Fibroblast of gingiva (primary cell): ENCODE measurements at regions not wholly inside any gene's neighbourhood (a gene's known extent, or its start where the extent isn't known, plus 50 kb on each side); places are given as distances from the start of the nearest gene placed in this dataset.
"Not testable (repeated sequence)": the region's sequence is repeated elsewhere in the genome, so short reads cannot be mapped to it uniquely, and the experiment has no call there.

Experiments used
- DNase-seq: peaks from one replicate; pipeline ENCODE4 v3.0.0-alpha.2; 2011; ENCODE audit warnings: low read depth

DNA sequence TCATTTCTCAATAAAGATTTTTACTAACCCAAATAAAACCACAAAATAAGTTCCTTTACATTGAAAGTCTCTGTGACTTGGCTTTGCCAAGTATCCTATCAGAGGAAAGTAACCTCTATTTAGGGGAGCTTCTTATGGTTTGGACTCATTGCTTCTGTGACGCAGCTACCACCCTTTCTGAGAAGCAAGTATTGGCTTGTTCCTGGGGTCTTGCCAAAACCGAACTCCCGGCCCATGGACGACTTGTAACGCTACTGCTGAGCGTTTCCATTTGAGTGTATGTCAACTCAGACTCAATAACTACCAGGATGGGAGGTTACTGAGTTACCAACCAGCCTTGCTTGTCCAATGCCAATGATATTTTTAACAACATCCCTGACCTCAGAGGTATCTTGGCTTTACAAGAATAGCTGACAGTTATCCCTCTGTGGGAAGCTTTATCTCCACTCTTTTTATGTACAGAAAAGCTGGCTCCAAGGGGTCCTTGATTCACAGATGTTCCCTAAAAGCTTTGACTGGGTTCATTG is 911.9 kb downstream of the TTLL7 start:
- no peak for DNase-seq

GRCh38 chr1:83086346-83086745 is 912.6 kb downstream of the TTLL7 start:
- DNase-seq, result no peak

- DNase-seq, result no peak
Measured at GRCh38 chr1:83083589-83084224, 915.2 kb downstream of the TTLL7 start.

DNA sequence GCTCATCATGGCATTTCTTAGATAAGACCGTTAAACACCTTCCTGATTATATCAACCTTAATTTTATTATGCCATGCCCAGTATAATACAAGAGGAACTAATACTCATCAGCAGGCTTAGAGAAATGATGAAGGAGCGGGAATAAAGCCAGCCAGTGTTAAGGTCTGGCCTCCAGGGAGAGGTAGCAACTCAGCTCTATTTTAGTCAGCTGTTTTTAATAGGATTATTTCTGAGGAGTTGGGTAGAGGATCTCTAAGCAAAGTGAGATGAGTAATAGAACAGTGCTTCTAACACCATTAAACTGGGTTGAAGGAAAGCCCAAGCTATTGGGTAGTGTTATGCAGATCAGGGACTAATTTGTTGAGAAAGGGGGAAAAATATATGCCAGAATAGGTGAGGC is 921.5 kb downstream of the TTLL7 start:
- peak; percentile 11 for DNase-seq

GRCh38 chr1:83075107-83075506 is 923.8 kb downstream of the TTLL7 start:
- no peak for DNase-seq

DNA sequence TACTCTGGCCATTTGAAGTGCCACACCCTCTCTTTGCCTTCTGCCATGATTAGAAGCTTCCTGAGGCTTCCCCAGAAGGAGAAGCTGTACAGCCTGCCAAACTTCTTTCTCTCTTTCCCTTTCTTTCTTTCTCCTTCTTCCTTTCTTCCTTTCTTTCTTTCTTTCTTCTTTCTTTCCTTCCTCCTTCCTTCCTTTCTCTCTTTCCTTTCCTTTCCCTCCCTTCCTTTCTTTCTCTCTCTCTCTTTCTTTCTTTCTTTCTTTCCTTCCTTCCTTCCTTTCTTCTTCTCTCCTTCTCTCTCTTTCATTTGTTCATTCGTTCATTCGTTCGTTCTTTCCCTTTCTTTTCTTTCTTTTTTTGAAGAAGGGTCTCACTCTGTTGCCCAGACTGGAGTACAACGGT is 931.0 kb downstream of the TTLL7 start:
- no peak for DNase-seq

GRCh38 chr1:83065952-83066727 is 932.8 kb downstream of the TTLL7 start:
- no peak for DNase-seq

GRCh38 chr1:83064589-83065242 is 934.2 kb downstream of the TTLL7 start:
- no peak for DNase-seq

GRCh38 chr1:83060651-83061390 is 938.1 kb downstream of the TTLL7 start:
- no peak for DNase-seq

- DNase-seq, result no peak
Measured at GRCh38 chr1:83060221-83060620, 938.7 kb downstream of the TTLL7 start.

DNA sequence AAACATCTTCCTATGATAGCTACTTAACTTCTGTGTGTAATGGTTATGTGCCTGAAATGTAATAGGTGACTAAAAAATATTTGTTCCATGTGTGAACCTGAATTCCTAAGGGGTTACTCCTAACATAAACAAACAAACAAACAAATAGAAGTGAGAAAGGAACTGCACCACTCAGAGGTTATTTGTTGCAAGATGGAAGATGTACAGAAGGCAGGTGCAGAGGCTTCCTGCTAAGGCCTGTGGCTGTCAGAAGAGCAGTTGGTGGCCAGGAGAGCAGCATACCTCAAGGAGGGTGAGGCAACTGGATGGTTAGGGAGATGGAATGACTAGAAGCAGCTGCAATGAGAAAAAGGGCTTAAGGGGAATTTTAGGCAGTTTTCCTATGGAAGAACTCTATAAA is 940.6 kb downstream of the TTLL7 start:
- no peak for DNase-seq

DNA sequence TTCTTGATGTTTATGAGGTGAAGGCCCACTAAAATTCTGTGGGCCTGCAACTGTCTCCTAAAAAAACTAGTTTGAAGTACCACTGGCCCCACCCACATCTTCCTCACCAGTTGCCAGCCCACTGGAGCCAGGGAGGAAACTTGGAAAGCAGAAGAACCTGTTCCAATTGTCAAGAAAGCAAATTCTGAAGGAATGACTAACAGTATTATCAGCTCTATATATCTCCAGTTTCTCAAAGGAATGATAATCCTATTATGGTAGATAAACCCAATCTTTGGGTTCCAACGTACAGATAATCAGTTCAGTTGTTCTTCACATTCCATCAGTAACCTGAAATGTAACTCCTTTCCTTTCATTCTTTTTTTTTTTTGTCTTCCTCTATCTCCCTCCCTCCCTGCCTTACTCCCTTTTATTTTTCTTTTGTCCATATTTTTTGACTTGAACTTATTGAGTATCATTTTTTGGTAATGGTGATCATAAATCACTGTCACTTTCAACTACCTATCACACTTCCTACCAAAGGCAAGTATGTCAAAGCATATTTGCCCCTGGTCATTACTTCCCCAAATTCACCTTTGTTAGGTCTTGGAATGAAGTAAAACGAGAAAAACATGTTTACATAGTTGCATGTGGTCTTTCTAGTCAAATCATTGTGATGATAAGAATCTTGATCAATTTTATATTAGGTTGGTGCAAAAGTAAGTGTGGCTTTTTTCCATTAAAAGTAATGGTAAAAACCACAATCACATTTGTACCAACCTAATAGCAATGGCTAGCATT is 943.4 kb downstream of the TTLL7 start:
- no peak for DNase-seq

DNA sequence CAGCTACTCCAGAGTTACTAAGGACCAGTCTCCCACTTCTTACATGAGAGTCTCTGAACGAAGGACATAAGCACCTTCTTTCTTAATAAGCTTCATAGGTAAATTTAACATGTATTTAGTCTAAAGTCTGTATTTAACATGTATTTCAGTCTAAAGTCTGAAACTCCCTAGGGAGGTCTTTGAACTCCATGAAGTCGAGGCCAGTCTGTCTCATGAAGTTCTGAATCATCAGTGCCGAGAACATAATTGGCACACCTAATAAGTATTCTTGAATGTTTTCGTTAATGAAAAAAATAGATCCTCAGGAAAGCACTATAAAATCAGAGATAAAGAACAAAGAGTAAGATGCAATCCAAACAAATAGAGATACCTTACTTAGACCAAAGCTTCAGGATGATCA is 945.5 kb downstream of the TTLL7 start:
- DNase-seq, result no peak

DNA sequence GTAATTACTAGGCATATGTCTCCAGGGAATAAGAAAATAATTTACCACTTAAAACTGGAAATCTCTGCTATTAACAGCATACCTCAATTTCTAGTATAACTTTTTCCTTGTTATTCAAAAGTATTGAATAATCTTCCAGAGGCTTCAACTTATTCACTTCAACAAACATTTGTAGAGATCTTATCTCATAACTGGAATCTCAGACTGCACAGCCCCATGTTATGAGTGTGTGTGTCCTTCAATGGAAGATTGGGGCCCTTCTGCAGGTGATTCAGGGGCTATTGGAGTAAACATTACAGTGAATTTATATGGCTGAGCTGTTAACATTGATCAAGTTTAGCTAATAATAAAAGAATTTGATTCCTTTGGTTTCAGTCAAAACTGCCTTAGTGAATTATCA is 946.1 kb downstream of the TTLL7 start:
- DNase-seq, result no peak

- not testable (repeated sequence) for DNase-seq
Measured at GRCh38 chr1:83051053-83051452, 947.9 kb downstream of the TTLL7 start.

DNA sequence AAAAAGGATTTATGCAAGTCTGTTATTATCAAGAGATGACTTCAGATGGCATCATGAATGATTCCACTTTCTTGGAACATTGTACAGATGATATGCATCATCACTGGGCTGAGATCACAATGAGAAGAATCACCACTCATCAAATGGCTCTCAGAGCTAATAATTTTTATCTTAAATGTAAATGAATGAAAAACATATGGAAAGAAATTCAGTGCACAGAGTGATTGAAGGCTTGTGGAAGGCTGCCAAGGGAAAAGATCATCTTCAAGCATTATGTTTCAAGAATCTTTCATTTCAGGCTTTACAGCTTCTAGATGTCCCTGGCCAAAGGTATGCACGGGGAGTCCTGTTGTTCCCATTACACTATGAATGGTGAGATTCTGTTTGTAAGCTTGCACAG is 955.7 kb downstream of the TTLL7 start:
- no peak for DNase-seq

DNA sequence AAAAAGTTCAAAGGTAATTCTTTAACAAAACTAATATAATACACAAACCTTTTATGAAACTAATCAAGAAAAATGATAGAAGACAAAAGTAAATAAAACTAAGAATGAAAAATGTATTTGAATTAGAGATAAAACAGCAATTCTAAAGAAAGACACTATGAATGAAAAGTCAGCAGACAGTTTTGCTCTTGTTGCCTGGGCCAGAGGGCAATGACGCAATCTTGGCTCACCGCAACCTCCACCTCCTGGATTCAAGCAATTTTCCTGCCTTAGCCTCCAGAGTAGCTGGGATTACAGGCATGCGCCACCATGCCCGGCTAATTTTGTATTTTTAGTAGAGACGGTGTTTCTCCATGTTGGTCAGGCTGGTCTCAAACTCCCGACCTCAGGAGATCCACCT is 959.8 kb downstream of the TTLL7 start:
- not testable (repeated sequence) for DNase-seq

DNA sequence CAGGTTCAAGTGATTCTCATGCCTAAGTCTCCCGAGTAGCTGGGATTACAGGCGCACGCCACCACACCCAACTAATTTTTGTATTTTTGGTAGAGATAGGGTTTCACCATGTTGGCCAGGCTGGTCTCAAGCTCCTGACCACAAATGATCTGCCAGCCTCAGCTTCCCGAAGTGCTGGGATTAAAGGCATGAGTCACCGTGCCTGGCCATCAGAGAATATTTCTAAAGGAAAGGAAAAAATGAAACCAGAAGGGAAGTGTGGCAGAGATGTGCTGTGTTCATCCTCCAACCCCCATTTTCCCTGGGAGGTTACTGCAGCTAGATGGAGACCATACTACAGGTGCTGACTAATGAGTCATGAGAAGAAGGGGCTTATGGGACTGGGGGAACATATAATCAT is 964.1 kb downstream of the TTLL7 start:
- DNase-seq, result no peak

GRCh38 chr1:83033682-83034081 is 965.2 kb downstream of the TTLL7 start:
- DNase-seq, result peak; percentile 4

DNA sequence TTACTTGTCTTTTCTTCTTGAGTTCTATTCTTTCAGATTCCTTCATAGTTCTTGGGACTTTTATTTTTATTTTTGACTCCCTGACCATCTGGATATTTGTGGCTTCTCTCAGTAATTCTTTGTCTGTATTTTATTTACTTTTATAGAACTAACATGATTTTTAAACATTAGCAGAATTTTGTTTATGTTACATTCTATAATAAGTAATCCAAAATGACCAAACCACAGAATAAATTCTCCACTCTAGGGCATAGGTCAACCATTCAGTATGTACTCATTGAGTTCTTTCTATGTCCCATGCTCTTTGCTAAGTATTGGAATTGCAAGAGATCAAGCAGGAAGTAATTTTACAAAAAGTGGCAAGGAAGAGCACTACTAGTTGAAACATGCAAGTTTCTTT is 969.0 kb downstream of the TTLL7 start:
- DNase-seq, result peak; percentile 89

DNA sequence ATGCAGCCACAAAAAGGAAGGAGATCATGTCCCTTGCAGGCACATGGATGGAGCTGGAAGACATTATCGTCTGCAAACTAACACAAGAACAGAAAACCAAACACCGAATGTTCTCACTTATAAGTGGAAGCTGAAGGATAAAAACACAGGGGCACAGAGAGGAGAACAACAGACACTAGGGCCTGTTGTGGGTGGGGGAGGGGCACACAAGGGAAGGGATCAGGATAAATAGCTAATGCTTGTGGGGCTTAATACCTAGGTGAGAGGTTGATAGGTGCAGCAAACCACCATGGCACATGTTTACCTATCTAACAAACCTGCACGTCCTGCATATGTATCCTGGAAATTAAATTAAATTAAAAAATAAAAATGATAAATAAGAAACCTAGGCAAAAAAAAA is 969.9 kb downstream of the TTLL7 start:
- DNase-seq, result no peak

DNA sequence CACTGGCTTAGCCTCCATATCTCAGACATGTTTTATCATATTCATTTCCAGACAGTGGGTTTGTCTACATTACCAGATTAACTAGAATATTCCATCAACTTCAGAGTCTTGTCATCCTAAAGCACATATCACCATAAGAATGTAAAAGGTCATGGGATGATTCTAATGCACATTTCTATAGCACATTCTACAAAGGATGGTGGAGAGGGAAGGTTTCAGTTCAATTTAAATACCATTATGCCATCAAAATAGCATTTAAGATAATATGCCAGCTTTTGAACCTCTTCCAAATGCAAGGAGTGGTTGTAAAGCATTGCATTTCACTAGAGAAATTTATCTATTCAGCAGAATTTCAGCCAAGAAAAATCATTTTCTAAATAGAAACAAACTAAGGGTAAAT is 970.5 kb downstream of the TTLL7 start:
- peak; percentile 16 for DNase-seq
